ENCODE measurements at regions not wholly inside any gene's neighbourhood (a gene's known extent, or its start where the extent isn't known, plus 50 kb on each side); places are given as distances from the start of the nearest gene placed in this dataset.
"Not testable (repeated sequence)": the region's sequence is repeated elsewhere in the genome, so short reads cannot be mapped to it uniquely, and the experiment has no call there.

DNA sequence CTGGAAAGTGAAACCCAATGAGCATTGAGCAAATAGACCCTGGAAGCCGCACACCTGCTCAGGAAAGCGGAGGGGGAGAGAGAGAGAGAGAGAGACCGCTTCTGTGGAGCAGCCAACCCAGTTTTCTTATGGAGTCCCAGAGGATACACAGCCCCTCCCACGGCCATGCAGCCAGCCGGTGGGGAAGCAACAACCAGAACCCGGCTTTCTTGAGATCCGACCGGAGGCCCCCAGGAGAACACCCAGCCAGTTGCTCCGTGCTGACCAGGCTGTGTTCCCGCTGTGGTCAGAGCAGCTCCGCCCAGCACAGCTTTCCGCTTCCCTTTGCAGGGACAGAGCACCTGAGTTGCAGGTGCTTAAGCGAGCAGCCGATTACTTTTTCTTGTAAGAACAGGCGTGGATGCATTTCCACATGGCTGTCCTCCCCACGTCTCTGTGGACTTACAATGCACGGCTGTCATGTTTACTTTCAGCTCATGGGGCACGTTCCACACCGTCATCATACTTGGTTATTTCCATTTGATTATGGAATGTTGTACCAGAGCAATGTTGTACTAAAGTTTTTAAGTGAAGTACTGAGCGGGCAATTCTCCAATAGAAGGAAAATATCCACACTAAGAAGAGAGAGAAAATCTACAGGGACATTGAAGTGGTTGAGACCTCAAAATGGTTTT, 381.9 kb downstream of the THBS2 start:
- DNase-seq, result no peak

GRCh38 chr6:168870982-168871381, 382.7 kb downstream of the THBS2 start:
- no peak for DNase-seq

DNA sequence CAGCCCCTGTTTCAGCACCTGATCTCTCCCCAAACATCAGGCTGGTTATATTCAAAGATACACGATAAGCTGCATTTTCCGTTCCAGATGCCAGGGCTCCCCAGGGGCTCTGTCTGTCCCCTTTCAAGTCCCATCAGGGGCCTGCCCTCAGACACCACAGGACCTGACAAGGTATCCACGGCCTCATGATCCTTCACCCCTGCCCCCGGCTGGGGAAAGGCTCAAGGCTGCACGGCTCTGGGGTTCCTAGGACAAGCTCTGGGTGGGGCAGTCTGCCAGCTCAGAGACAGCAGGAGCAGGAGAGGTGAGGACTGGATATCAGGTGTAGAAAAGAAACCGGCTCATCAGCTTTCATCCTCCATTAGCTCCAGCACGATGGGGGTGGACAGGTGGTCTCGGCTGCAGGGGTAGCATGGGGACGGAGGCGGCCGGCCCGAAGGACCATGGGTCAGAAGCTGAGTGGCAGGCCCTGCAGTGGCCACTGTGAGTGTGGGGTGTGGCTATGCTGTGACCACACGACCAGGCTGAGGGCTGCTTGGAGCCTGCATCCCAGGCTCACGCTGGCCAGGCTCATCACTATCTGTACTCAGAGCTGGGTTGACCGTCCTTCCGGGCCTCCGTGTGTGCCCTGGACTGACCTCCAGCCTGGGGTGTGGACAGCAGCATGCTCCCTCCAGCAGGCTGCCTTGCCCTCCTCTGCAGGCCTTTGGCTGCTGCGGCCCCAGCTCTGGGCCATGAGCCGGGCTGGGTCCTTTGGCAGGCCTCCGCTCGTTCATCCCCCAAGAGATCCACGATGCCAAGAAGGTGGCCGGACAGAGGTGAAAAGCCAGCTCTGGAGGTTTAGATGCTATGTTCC, 386.2 kb downstream of the THBS2 start:
- no peak for DNase-seq

DNA sequence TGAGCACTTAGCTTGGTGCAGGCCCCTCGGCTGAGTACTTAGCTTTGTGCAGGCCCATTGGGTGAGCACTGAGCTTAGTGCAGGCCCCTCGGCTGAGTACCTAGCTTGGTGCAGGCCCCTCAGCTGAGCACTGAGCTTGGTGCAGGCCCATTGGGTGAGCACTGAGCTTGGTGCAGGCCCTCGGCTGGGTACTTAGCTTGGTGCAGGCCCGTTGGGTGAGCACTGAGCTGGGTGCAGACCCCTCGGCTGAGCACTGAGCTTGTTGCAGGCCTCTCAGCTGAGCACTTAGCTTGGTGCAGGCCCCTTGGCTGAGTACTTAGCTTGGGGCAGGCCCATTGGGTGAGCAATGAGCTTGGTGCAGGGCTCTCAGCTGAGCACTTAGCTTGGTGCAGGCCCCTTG, 387.1 kb downstream of the THBS2 start:
- no peak for DNase-seq

DNA sequence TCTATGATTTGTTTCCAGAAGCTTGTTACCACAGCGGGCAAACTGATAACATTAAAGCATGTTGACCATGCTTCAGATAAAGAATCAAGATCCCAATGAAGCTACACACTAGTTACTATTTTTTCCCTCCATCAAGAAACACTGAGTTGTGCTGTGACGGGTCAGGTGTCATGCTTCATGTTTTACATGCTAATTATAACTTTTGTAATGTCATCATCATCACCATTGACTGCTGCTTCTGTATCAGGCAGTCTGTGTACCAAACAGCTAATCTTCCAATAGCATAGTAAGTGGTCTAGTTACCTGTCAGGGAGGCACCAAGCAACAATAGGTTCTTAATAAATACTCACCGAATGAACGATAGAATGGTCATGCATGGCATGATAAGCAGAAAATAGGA, 388.1 kb downstream of the THBS2 start:
- no peak for DNase-seq

- no peak for DNase-seq
Measured at GRCh38 chr6:168864541-168865460, 388.8 kb downstream of the THBS2 start.

DNA sequence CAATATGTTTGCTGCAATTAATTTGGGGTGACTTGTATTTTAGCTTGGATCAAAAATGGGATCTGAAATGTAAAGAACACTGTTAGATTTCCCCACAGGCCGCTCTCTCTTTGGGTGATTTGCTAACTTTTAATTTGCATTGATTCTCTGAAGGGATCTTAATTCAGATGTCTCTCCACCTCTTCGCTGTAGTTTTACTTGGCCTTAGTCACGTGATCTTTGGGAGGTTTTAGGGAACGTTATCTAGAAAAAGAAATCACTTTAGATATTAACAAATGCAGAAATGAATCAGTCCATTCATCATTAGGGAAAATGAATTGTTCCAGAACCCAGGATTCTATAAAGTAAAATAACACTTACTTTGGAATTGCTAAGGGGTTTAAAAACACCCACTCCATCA, 390.2 kb downstream of the THBS2 start:
- DNase-seq, result no peak

DNA sequence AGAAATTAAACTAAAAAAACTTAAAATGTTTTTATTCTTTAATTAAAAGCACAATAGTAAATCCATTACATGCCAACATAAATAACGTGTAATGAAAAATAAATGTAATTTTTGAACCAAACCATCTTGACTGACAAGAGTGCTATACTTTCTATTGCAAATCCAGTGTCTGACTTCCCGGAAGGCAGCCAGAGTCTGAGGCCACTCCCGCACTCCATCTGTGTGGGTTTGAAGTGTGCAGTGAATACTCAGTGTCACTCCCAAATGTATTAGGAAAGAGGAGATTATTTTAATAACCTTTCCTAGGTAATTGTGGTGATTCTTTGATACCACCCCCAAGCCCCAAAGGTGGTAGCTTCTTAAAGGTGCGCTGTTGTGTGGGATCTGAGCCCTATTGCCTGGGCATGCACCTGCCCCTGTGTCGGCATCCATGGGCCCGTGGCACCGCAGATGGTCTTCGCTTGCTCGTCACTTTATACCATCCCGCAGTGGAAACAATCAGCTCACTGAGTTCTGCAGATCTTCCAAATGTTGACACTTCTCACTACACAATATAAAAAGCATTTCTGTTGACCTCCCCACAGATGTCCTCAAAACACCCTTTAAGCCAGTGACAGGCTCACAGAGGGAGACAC, 391.2 kb downstream of the THBS2 start:
- DNase-seq, result no peak

DNA sequence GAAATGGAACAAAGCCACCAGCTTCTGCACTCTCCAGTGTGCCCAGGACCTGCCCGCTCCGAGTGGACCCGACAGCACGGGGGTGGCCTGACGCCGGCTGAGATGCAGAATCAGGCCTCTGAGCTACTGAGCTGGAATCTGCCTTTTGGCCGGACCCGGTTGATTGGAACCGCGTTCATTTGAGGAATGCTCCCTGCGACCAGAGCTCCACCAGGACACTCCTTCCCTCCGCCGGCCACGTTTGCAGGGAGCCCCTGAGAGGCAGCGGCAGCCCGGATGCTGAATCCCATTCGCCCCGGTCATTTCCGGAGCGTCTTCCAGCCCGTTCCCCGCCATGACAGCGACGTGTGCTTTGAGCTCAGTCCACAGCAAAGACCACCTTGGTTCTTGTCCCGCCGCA, 392.7 kb downstream of the THBS2 start:
- DNase-seq, result no peak

DNA sequence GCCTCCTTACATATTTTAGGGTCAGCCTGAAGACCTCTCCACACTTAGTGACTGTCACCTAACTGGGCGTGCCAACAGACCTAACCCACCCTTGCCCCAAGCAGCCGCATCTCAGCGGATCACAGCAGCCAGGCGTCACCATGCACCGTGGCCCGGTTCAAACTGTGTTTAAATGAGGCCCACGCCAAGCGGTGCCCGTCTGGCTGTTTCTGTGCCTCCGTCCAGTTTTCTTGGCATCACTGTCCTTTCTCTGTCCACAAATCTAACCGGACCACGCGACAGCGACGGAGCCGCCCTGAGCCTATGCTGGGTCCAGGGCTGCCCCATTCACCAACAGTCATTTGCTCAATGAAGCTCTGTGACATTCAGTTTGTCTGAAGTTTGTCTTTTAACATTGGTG, 393.3 kb downstream of the THBS2 start:
- DNase-seq, result no peak

DNA sequence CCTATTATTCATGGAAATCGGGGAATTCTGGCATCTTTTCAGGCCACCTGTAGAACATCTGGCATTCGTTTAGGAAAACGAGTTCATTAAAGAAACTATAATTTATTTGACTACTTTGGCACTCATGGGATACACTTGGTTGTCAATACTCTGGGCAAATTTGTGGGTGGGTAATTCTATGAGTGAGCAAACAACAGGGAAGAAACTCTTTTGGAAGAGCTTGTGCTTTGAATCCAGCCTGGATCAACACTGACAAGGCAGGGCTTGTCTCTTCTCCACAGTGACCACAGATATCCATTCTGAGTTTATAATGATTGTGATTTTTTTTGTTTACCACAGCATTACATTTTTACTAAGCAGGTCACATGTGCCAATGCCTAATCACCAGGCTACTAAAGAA, 394.7 kb downstream of the THBS2 start:
- no peak for DNase-seq

DNA sequence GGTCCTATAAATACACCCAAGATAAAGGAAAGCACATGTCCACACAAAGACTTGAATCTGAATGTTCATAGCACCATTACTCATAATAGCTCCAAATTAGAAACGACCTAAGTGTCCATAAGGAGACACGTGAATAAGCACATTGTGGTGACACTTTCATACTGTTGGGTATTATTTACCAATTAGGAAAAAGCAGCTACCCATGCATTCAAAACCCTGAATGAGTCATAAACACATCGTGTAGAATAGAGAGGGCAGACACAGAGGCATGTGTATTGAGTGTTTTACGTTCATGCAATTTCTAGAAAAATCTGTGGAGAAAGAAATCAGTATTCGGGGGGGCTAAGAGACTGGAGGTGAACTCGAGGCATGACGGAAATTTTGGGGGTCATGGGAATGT, 396.7 kb downstream of the THBS2 start:
- no peak for DNase-seq

DNA sequence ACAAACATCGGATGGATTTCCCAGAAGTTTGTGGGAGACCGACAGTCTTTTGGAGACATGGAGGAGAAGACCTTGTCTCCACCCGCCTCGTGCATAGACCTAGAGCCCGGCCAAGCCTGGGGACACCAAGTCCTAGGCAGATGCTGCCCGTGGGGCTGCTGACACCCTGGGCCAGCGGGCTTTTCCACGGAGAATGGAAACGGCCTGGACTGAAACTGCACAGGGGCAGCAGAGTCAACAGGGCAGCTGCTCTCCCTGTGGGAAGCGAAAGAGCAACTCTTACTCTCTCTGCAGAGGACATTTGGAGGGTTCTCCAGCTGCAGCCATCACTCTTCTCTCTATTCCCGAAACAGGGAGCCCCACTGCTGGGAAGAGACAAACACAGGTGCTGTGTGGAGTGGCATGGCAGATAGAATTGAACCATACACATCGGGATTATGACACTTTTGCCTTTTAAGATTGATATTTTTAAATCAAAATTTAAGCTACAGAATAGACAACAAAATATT, 401.2 kb downstream of the THBS2 start:
- DNase-seq, result no peak

GRCh38 chr6:168851460-168852375, 401.9 kb downstream of the THBS2 start:
- DNase-seq, result no peak

- not testable (repeated sequence) for DNase-seq
Measured at GRCh38 chr6:168850027-168850736, 403.5 kb downstream of the THBS2 start.

GRCh38 chr6:168849459-168849858, 404.2 kb downstream of the THBS2 start:
- no peak for DNase-seq

GRCh38 chr6:168848797-168849196, 404.8 kb downstream of the THBS2 start:
- DNase-seq, result no peak

GRCh38 chr6:168844821-168845609, 404.0 kb downstream of the SMOC2 start:
- no peak for DNase-seq

DNA sequence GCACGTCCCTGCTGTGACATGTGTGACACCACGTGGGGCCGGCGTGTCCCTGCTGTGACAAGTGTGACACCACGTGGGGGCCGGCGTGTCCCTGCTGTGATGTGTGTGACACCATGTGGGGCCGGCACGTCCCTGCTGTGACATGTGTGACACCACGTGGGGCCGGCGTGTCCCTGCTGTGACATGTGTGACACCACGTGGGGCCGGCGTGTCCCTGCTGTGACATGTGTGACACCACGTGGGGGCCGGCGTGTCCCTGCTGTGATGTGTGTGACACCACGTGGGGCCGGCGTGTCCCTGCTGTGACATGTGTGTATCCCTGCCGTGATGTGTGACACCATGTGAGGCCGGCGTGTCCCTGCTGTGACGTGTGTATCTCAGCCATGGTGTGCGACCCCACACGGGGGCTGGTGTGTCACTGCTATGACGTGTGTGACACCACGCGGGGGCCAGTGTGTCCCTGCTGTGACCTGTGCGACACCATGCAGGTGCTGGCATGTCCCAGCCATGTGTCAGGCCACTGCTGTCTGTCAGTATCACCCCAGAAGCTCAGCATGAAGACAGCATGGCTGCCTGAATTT, 401.7 kb downstream of the SMOC2 start:
- DNase-seq, result not testable (repeated sequence)
